Suprapubic skin (tissue), 4 donors: ENCODE measurements at regions not wholly inside any gene's neighbourhood (a gene's known extent, or its start where the extent isn't known, plus 50 kb on each side); places are given as distances from the start of the nearest gene placed in this dataset.

Experiments
- EP300 ChIP-seq: sonication (generic); formaldehyde crosslinking; IDR thresholded peaks from one replicate; pipeline ENCODE4 v1.6.1; 2017; ENCODE audit warnings: antibody characterized with exemption
- POLR2A ChIP-seq, 2 donors: fragments of 450-650 bp; IDR thresholded peaks; one replicate each; pipeline ENCODE4 v1.6.1; 2017; ENCODE audit warnings: antibody characterized with exemption in 2 of 2, mild to moderate bottlenecking in 2 of 2, moderate library complexity in 2 of 2
- POLR2AphosphoS5 ChIP-seq, 3 donors: sonication (generic); formaldehyde crosslinking; IDR thresholded peaks; one replicate each; pipeline ENCODE4 v1.6.1; 2017; ENCODE audit warnings: antibody characterized with exemption in 3 of 3
- TF ChIP-seq, protein P1 (sequence below), 2 donors: fragments of 200-600 bp in 1 of 2; fragments of 450-650 bp in 1 of 2; sonication (generic) in 1 of 2; IDR thresholded peaks; one replicate each; pipeline ENCODE4 v1.5.1; 2016 to 2019; ENCODE audit warnings: antibody characterized with exemption in 2 of 2, mild to moderate bottlenecking in 1 of 2, moderate library complexity in 1 of 2

DNA sequence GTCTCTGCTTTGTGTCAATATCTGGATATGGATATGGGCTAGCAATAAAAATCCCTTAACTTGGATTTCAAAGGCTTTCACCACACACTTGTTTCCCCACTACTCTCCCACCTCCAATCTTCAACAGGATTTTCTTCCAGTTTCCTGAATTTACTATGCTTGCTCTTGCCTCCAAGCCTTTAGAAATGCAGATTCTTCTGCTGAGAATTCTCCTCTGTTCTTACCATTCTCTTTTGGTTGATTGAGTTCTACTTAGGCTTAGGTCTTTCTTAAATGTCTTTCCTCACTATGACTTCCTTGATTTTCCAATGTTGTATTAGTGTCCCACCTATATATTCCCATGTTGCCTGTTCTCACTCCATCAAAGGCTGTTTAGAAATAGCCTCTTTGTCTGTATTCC is 1502.4 kb upstream of the TENM4 start:
- TF ChIP-seq, protein P1, sequence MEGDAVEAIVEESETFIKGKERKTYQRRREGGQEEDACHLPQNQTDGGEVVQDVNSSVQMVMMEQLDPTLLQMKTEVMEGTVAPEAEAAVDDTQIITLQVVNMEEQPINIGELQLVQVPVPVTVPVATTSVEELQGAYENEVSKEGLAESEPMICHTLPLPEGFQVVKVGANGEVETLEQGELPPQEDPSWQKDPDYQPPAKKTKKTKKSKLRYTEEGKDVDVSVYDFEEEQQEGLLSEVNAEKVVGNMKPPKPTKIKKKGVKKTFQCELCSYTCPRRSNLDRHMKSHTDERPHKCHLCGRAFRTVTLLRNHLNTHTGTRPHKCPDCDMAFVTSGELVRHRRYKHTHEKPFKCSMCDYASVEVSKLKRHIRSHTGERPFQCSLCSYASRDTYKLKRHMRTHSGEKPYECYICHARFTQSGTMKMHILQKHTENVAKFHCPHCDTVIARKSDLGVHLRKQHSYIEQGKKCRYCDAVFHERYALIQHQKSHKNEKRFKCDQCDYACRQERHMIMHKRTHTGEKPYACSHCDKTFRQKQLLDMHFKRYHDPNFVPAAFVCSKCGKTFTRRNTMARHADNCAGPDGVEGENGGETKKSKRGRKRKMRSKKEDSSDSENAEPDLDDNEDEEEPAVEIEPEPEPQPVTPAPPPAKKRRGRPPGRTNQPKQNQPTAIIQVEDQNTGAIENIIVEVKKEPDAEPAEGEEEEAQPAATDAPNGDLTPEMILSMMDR (IDR thresholded peaks at IDR 0.05): no peak
- TF ChIP-seq POLR2A (IDR thresholded peaks at IDR 0.05): no peak
- TF ChIP-seq EP300: no peak
- no peak for TF ChIP-seq POLR2AphosphoS5 (IDR thresholded peaks at IDR 0.05)
